Fibroblast of mammary gland (primary cell): ENCODE measurements at regions not wholly inside any gene's neighbourhood (a gene's known extent, or its start where the extent isn't known, plus 50 kb on each side); places are given as distances from the start of the nearest gene placed in this dataset.

Source experiments
- DNase-seq: peaks from one replicate; pipeline ENCODE4 v3.0.0-alpha.2; 2010; ENCODE audit warnings: low read depth
- H3K4me3 ChIP-seq: 2 replicates; pipeline ENCODE4 v1.5.1; 2011; ENCODE audit warnings: low read depth, mild to moderate bottlenecking, low read length, moderate library complexity; ENCODE audit not compliant: control insufficient read depth
- TF ChIP-seq, protein P1 (sequence below): conservative IDR thresholded peaks from 2 replicates; pipeline ENCODE4 v1.5.1; 2011; ENCODE audit warnings: low read depth, low read length, inconsistent platforms; ENCODE audit not compliant: control insufficient read depth, insufficient read depth

- H3K4me3 ChIP-seq, result no peak overlapping the region
- TF ChIP-seq, protein P1, sequence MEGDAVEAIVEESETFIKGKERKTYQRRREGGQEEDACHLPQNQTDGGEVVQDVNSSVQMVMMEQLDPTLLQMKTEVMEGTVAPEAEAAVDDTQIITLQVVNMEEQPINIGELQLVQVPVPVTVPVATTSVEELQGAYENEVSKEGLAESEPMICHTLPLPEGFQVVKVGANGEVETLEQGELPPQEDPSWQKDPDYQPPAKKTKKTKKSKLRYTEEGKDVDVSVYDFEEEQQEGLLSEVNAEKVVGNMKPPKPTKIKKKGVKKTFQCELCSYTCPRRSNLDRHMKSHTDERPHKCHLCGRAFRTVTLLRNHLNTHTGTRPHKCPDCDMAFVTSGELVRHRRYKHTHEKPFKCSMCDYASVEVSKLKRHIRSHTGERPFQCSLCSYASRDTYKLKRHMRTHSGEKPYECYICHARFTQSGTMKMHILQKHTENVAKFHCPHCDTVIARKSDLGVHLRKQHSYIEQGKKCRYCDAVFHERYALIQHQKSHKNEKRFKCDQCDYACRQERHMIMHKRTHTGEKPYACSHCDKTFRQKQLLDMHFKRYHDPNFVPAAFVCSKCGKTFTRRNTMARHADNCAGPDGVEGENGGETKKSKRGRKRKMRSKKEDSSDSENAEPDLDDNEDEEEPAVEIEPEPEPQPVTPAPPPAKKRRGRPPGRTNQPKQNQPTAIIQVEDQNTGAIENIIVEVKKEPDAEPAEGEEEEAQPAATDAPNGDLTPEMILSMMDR, result no peak
- no peak for DNase-seq
These were observed 61.7 kb upstream of the VPREB1 start for GRCh38 chr22:22182990-22183264.

- DNase-seq, result no peak
- no peak overlapping the region for H3K4me3 ChIP-seq
- TF ChIP-seq, protein P1, result no peak
These were observed 62.2 kb upstream of the VPREB1 start for GRCh38 chr22:22182218-22182989.

GRCh38 chr22:22181341-22181850 is 63.2 kb upstream of the VPREB1 start:
- TF ChIP-seq, protein P1, result no peak
- DNase-seq, result no peak
- H3K4me3 ChIP-seq, result no peak overlapping the region

- TF ChIP-seq, protein P1, result no peak
- H3K4me3 ChIP-seq, result no peak overlapping the region
- DNase-seq, result no peak
These were observed 63.8 kb upstream of the VPREB1 start for GRCh38 chr22:22180738-22181285.

DNA sequence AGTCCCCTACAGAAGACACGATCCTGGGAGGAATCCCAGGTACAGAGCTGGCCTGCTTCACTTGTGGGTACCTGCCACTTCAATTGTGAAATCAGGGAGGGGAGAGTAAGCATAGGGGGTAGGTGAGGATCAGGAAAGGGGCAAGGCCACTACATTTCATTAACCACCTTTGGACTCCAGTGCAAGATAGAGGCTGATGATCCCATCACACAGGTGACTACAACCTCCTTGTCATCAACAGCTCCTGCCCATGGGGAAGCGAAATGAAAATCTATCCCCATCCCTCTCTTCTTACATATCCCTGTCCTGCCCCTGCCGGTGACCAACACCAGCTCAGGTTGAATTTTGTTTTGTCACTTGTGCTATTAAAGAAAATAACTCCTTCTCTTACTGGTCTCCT is 64.7 kb upstream of the VPREB1 start:
- no peak overlapping the region for H3K4me3 ChIP-seq
- TF ChIP-seq, protein P1, result no peak
- DNase-seq, result no peak

GRCh38 chr22:22178992-22179391 is 65.6 kb upstream of the VPREB1 start:
- H3K4me3 ChIP-seq, result no peak overlapping the region
- TF ChIP-seq, protein P1, result no peak
- no peak for DNase-seq
